ENCODE measurements at regions not wholly inside any gene's neighbourhood (a gene's known extent, or its start where the extent isn't known, plus 50 kb on each side); places are given as distances from the start of the nearest gene placed in this dataset.

DNA sequence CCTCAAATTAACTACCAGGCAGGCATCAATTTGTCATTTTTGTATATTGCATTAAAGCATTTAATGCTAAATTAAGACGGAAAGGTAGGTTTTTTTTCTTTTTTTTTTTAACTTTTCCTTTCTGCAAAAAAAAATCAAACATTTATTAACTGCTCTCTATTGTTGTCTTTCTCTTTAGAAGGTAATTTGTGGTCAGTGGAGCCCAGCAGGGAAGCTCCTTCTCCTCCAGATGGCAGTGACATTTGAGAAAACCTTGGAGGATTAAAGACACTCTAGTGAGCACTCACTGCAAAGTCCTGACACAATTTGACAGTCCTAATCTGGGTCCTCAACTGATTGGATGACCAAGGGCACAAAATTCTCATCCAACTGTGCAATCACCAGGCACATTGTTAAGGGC is 102.4 kb downstream of the SLIT2 start:
- no peak for DNase-seq

DNA sequence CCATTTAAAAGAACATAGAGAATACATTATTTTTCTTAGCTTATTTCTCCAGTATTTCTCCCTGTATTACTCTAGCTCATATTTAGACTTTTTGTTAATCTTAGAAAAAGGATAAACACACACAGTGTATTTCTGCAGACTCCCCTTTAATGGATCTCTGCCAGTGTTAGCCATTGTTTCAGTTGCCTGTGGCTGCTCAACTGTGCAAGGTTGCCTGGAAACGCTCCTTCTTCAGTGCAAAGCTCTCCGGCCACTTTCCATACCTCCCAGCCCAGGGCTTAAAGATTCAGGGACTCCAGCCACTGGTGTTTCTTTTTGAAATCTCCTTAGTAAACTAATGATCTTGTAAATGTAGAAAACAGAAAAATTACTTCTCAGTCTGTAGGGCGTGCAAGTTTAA is 104.9 kb downstream of the SLIT2 start:
- DNase-seq, result peak; percentile 81

DNA sequence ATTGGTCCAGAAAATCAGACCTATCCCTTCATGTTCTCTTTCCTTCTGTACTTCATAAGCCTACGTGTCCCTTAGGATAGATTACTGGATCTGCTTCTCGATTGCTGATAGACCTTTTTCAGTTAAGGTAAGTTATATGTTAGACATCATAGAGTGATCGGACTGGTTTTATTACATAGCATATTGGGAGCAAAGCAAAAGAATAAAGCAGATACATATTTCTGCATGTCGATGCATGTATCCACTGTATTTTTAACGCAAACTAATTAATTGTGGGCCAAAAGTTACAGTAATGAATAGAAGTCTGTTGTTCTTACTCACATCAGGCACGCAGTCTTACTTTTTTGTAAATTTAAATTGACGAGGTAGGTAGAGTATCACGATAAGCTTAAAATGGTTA is 106.4 kb downstream of the SLIT2 start:
- DNase-seq, result no peak

DNA sequence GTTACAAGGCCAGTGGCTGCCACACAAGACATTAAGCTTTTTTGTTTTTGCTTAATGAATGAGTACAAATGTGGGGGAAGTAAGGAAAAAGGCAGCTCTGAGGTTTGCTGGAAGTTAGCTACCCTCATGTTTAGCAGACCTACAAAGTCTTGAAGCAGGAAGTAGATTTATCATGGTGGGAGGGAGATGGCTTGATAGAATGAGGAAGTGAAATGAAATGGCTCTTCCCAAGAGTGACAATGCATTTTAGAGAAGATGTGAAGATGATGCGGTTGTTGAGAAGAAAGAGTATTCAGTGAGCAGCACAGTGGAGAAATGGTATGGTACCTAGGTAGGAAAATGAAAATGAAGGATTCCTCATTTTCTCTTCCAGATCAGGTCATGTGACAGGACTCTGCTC is 108.0 kb downstream of the SLIT2 start:
- DNase-seq, result no peak

DNA sequence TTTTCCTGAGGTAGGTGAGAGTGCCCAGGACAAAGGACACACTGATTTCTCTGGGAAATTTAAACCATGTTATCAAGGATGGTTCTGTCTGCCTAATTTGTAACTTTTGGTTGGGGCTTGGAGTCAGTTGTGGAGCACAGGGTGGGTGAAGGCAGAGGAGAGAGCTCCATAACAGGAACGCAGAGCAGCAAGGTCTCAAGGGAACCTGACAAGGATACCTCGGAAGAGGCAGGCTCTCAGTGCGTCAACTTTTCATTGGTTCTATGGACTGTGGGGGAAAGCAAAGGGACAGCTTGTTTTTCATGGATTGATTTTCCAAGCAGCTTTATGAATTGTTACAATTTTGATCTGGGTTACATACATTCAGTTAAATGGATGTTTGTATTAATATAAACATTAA is 110.4 kb downstream of the SLIT2 start:
- no peak for DNase-seq

DNA sequence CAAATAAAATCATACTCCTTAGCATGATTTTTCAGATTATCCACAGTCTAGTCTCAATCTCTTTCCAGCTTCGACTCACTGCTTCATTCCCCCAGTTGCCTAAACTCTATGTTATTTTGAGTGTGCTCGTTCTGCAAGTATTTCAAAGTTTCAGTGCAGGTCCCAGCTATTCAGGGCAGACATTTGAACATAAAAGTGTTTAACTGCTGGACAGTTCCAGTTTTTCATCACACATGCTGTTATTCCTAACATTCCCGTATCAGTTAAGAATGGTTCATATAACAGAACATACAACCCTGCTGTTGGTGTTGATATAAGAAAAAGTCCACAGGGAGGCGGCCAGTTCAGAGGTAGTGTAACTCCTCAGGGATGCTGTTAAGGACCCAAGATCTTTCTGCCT is 113.3 kb downstream of the SLIT2 start:
- no peak for DNase-seq

DNA sequence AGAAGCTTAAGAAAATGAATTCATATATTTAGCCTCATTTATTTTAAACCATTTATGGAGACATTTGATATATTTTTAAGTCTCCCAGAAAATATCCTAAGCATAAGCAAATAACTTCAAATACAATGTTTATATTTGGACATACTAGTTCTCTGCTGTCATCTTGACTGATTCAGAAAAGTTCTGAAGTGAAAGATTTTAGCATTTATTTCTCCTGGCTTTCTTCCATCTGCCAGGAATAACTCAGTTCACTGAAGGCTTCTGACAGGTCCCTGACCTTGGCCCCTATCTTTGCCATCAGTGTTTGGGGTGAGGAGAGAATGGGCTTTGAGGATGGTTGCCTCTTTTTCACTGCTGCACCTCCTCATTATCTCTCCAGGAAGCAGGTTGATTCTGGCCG is 115.7 kb downstream of the SLIT2 start:
- DNase-seq, result no peak

DNA sequence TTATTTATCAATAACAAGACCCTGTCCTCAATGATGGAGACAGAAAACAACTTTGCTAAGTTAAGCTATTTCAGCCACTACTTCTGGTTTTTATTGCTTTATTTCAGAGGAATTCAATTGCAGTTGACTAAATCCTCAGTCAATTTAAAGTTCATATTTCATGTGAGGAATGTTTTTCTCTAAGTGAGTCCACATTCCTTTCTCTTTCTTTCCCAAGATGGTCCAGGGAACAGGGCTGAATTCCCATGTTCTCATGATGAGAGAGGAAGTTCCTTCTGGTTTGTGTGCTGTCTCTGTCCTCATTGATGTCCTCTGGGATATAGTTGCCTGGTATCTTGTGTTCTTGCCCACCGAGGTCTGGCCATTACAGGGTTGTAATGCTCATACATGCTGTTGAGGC is 117.2 kb downstream of the SLIT2 start:
- no peak for DNase-seq

DNA sequence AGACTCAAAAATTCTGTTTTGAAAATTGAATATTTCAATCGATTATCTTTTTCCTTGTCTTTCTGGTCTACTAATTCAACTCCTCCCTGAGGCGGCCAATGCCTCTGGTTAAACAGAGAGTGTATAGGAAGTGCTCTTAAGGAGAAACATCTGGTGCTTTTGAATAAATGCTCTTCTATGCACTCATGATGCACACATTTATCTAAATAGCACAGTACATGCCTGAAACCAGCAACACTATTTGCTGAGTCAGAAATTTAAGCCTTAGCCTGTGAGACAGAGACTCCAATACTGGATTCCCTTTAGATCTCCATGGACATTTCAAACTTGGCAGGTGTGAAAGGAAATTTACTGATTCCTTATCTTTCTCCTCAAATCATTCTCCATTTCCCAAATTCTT is 118.6 kb downstream of the SLIT2 start:
- DNase-seq, result no peak

DNA sequence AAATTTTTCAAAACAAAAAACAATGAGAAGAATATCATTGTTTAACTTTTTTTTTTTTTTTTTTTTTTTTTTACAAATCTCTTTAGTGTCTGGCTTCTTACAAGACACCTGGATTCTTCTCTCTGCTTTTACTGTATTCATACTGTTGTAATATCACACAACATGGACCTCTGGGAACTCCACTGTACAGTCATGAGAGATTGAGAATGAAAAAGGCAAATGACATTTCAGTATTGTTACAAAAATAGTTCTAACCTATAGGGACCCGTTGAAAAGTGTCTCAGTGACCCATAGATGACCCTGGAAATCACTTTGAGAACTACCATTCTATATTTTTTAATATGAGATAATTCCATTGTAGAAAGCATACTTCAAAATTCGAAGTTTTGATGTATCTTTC is 124.4 kb downstream of the SLIT2 start:
- DNase-seq, result no peak

DNA sequence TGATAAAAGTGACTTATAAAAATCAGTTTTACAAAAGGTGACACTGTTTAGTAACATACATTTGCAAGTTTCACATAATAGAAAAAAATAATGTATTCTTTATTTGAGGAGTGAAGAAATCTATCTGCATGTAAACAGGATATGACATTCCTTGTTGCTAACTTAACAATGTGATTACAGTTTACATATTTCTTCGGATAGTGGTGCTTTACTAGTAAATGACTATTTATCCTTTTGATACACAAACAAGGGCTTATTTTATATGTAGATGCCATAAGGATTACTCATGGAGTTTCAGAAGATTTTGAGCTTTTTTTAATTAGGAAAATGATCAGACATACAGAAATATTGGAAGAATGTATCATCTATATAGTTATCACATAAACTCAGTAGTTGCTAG is 126.5 kb downstream of the SLIT2 start:
- no peak for DNase-seq

DNA sequence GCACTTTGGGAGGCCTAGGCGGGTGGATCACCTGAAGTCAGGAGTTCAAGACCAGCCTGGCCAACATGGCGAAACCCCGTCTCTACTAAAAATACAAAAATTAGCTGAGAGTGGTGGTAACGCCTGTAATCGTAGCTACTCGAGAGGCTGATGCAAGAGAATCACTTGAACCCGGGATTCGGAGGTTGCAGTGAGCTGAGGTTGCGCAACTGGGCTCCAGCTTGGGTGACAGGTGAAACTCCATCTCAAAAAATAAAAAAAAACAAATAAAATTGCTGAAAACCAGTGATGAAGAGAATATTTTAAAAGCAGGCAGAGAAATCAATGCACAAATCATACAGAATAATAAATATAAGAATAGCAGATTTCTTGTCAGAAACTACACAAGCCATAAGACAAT is 129.3 kb downstream of the SLIT2 start:
- DNase-seq, result no peak

DNA sequence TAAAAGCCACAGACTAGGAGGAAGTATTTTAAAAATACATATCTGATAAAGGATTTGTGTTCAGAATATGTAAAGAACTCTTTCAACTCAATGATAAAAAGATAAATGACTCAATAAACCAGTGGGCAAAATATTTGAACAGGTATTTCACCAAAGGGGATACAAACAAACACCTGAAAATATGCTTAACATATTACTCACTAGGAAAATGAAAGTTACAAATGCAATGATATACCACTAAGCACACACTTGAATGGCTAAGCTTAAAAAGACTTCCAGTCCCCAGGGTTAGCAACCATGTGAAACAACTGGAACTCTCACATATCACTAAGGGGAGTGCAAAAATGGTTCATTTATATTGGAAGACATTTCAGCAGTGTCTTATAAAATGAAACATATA is 131.6 kb downstream of the SLIT2 start:
- DNase-seq, result no peak

DNA sequence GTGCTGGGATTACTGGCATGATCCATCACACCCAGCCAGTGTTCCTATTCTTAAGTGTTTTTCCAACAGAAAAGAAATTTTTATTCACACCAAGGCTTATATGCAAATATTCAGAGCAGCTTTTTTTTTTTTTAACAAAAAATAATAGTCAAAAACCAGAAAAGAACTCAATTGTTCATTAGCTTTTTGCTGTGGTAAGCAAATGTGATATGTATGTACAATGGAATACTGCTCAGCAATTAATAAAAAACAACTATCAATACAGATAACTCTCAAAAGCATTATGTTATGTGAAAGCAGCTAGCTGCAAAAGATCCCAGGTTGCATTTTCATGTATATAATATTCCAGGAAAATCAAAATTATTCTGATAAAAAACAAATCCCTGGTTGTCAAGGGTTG is 132.3 kb downstream of the SLIT2 start:
- DNase-seq, result no peak

DNA sequence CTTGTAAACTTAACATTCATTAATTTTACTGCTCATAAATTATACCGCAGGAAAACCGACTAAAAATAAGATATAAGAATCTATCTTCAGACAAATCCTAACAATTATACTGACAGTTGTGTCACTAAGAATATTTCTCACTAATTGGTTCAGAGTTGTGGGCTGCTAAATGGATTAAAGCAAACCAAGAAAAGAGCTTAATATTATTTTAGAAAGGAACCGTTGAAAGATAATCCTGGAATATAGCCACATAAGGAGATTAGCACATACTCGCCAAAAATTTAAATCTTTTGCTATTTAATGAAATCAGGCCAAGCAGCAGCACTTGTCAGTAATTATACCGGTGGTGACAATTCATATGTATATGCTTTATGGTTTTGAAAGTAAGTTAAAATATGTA is 132.8 kb downstream of the SLIT2 start:
- no peak for DNase-seq

DNA sequence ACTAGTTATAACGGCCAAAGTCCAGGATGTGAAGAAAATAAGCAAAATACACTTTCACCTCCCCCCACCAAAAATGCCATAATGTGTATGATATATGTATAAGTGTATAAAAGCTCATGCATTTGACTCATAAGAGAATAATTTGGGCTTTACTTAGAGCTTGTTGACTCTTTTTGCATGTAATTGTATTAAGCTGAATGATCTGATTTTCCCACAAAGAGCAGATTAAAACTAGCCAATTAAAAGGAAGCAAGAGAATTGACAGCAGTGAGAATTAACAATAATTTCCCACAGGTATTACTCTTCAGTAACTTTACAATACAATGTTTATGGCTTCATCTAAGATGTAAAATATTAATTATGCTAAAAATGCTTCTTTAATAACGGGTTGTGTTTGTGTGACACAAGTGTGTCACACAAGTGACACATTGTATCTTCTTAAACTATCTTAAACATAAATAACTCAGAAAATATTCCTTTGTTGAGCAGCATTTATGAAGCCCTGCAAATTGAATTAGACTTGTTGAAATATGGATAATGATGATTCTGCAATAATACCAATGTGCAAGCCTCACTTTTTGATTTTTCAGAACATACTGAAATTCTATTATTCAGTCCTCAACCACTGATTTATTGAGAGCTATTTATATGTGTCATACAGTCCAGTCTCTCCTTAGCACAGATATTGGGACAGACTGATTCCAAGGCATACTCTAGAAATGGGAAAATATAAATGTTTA is 134.5 kb downstream of the SLIT2 start:
- DNase-seq, result no peak

DNA sequence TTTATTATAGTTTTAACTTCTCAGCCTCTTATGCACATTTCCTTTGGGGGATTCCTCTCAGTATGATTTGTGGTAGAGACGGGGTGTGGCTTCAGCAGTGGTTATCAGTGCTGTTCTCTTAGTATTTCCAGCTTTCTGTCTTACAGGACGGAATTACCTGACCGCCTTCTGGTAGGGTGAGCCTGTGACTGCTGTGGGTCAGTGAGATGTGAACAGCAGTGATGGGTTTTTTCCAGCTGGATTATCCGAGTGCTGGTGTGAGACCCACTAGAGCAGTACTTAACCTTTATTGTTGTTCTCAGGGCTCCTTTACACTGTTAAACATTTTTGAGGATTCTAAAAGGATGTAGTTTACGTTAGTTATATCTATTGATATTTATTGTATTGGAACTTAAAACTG is 135.2 kb downstream of the SLIT2 start:
- no peak for DNase-seq

DNA sequence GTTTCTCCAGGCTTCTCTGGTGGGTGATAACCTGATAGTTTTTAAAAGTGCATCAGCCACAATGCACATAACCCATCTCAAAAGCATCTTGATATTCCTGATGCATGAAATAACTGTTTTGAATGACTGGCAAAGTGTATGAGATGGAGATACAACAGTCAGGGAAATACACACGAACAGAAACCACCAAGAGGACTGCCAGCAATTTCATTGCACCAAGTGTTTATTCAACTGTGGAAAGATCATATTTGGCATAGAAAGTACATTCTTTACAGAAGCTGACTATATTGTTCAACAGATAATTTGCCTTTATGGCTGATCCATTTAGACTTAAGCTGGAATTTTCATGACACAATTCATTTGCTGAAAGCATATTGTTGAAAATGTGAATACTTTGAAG is 139.5 kb downstream of the SLIT2 start:
- DNase-seq, result no peak

DNA sequence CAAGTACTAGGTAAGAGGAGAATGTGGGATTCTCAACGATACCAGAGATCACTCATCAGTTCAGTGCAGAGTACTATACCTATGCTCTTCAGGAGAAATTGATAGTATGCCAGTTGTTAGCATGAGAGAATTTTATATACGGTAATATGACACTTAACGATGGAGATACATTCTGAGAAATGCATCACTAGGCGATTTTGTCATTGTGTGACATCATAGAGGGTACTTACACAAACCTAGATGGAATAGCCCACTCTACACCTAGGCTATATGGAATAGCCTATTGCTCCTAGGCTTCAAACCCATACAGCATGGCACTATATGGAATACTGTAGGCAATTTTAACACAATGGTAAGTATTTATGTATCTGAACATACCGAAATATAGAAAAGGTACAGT is 140.2 kb downstream of the SLIT2 start:
- no peak for DNase-seq

DNA sequence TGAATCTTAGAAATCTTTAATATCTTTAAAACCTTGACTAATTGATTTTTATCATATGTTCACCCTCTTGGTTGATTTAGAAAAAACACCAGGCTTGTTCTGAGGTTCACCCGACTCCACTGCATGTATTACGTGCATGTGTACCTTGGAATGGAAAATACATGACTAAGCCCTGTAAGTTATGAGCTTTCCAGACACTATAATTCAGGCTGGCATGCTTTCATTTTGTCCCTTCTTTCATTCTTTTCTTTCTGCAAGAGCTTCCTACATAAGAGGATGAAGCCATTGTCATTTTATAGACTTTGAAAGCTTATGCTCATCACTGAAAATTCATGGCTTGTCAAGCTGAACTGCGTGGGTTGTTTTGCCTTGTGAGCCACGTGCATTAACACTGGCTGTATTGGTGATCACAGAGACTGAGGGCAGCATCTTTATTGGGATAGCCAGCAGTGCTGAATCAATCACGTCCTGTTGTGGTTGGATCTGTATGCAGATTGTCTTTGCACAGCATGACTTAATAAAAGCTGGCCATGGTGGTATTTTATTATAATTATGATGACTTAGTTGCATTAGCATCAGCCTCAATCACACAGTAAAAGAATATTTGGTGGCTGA is 141.9 kb downstream of the SLIT2 start:
- DNase-seq, result no peak

DNA sequence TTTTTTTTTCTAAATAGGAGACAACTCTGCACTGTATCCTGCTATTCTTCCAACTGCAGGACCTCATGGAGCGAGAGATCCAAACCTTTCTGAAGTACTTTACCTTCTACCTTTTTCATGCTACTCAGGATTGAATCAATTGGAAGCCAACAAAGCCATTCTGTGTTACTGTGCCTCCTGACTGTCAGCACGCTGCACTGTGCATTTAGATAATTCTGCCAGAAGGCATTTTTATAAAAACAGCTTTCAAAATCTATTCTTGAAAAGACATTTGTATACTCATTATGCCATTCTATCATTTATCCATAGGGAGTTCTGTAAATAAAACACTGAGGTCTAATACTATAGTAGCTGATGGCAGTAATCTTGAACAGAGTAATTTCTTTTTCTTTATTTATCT is 142.8 kb downstream of the SLIT2 start:
- no peak for DNase-seq

DNA sequence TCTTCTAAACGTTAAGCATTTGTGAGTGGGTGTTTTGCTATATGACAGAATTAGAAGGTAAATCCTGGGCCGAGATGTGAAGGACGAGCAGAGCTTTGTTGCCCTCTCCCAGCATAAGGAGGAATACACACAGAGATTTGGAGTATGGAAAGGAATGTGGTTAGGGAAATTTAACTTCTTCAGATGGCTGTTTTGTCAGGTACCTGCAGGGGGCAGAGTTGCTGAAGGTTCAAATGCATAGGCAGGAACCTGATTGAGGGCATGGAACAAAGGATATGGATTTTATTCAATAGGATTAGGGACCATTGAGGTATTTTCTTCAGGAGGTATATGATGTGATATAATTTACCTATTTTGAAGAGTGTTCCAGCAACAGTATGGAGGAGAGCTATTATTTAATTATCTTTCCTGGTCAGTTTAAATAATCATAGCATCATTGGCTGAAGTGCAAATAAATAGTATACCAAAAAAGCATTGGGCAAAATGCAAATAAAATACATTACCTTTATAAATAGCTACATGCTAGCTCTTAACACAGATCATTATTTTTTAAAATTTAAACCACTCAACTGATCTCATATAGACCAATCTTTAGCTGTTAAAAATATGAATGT is 143.6 kb downstream of the SLIT2 start:
- peak; percentile 28 for DNase-seq

DNA sequence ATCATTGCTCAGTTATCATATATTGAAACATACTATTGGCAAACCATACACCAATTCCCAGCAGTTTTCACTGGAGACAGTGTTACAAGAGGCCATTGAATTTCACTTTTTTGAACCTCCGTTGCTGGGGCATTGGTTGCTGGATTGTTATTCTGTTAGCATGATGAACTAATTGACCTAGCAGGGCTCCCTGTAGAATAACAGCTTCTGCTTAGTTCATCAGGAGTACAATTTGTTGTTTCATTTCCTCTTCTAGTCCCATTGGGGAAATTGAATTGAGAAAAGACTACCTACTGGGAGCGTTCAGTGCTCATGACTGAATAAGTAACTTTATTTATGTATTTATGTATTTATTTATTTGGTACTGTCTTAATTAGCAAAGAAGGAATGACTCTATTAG is 151.6 kb downstream of the SLIT2 start:
- no peak for DNase-seq

DNA sequence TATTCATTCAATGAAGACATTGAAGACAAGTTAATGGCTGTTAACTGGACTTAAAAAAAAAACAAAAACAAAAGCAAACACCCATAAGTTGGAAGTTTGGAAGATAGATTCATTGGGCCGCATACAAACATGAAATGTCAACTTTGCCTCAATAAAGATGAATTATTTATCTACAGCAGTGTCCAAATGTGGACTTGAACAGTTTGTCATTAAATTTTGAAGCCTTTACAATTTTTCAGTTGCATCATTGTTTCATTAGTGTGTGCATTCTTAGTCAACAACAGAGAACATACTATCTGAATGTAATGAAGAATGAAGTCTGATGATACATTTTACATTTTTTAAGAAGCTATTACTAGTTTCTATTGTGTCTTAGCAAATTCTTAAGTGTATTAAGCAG is 152.1 kb downstream of the SLIT2 start:
- no peak for DNase-seq

DNA sequence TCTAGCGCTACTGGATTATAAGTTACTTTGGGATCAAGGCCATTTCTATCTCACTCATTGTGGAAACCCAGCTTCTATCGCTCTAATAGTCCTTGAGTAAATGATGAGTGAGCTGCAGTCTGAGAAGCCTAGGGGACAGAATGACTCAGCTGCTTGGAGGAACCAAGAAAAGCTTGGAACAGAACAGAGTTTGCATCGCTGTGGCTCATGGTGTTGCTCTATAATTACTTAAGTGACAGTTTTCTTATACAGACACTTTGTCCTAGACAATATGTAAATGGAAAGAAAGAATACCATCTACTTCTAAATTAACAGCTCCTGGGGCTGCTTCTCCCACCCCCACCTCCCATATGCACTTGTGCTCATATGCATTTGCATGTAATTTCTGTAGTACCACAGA is 156.9 kb downstream of the SLIT2 start:
- no peak for DNase-seq

Data from NCI-H774 (cell line).